Globus pallidus (tissue), 1 donor: ENCODE measurements at regions not wholly inside any gene's neighbourhood (a gene's known extent, or its start where the extent isn't known, plus 50 kb on each side); places are given as distances from the start of the nearest gene placed in this dataset.
A peak's percentile ranks its signal among the peaks of the same experiment; 100 is the strongest.

Experiments
- DNase-seq: peaks from one replicate; pipeline ENCODE4 v3.0.0-alpha.2; 2015; ENCODE audit warnings: low spot score

- DNase-seq: no peak
Observed at GRCh38 chr7:124692425-124692824, 73.2 kb downstream of the GPR37 start.

- no peak for DNase-seq
Observed at GRCh38 chr7:124690840-124691239, 74.8 kb downstream of the GPR37 start.

GRCh38 chr7:124689931-124690330 lies 75.7 kb downstream of the GPR37 start:
- no peak for DNase-seq

- no peak for DNase-seq
Observed at GRCh38 chr7:124689523-124689922, 76.1 kb downstream of the GPR37 start.

GRCh38 chr7:124688991-124689390 lies 76.6 kb downstream of the GPR37 start:
- no peak for DNase-seq

- DNase-seq: no peak
Observed at GRCh38 chr7:124686543-124687171, 78.9 kb downstream of the GPR37 start.

- DNase-seq: no peak
Observed at GRCh38 chr7:124681946-124682345, 83.6 kb downstream of the GPR37 start.

GRCh38 chr7:124680304-124680703 lies 85.3 kb downstream of the GPR37 start:
- no peak for DNase-seq

GRCh38 chr7:124679586-124680225 lies 85.9 kb downstream of the GPR37 start:
- no peak for DNase-seq

- no peak for DNase-seq
Observed at GRCh38 chr7:124679146-124679545, 86.4 kb downstream of the GPR37 start.

- DNase-seq: no peak
Observed at GRCh38 chr7:124674451-124674850, 91.1 kb downstream of the GPR37 start.

- DNase-seq: no peak
Observed at GRCh38 chr7:124672011-124672410, 93.6 kb downstream of the GPR37 start.

- no peak for DNase-seq
Observed at GRCh38 chr7:124667312-124668153, 98.1 kb downstream of the GPR37 start.

GRCh38 chr7:124662937-124663336 lies 102.7 kb downstream of the GPR37 start:
- DNase-seq: peak; percentile 70

- no peak for DNase-seq
Observed at GRCh38 chr7:124662372-124662771, 103.2 kb downstream of the GPR37 start.

- DNase-seq: no peak
Observed at GRCh38 chr7:124655990-124656389, 109.6 kb downstream of the GPR37 start.

- DNase-seq: no peak
Observed at GRCh38 chr7:124652237-124652636, 113.4 kb downstream of the GPR37 start.

- DNase-seq: no peak
Observed at GRCh38 chr7:124651136-124651535, 114.5 kb downstream of the GPR37 start.

GRCh38 chr7:124649397-124650014 lies 116.1 kb downstream of the GPR37 start:
- DNase-seq: no peak

- no peak for DNase-seq
Observed at GRCh38 chr7:124647630-124648306, 117.8 kb downstream of the GPR37 start.

- no peak for DNase-seq
Observed at GRCh38 chr7:124645704-124646103, 119.9 kb downstream of the GPR37 start.

- peak; percentile 86 for DNase-seq
Observed at GRCh38 chr7:124643311-124643811, 122.2 kb downstream of the GPR37 start.
